Astrocyte (in vitro differentiated cells and primary cell): ENCODE measurements at regions not wholly inside any gene's neighbourhood (a gene's known extent, or its start where the extent isn't known, plus 50 kb on each side); places are given as distances from the start of the nearest gene placed in this dataset.

ENCODE experiments used
- CTCF ChIP-seq: IDR thresholded peaks from 2 replicates; pipeline ENCODE4 v1.5.1; 2011; ENCODE audit warnings: low read depth, mild to moderate bottlenecking, inconsistent platforms, low read length, moderate library complexity; ENCODE audit not compliant: insufficient read depth
- EZH2 ChIP-seq: IDR thresholded peaks from 2 replicates; pipeline ENCODE4 v1.6.1; 2012; ENCODE audit warnings: mild to moderate bottlenecking, low read length, inconsistent platforms; ENCODE audit not compliant: insufficient read depth

DNA sequence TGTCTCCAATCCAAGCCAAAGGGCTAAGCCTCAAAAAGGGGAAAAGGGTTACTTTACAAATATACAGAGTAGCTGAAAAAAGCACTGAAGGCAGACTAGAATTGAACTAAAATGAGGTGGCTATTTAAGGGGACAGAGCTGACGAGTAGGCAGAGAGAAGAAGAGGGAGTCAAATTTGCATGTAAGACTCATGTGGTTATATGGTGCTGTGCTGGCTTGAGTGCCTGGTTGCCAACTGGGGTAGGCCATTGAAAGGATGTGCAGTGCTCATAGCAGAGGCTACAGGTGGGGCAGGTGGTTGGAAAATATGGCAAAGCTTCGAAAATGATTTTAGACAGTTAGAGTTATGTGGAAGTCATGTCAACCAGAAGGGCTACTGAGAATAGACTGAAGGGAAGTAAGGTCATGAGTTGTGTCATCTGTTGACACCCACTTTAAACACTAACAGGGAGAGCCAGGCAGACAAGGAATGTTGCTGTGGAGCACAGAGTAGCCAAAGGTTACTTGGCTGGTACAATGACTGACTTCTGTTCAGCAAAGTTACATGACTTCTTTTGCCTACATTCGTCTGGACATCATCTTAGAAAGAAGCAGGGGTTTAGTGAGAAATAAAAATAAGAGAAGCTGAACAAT is 1210.4 kb downstream of the ADGRL3 start:
- TF ChIP-seq CTCF (no peak), EZH2 (no peak)
